ENCODE measurements at regions not wholly inside any gene's neighbourhood (a gene's known extent, or its start where the extent isn't known, plus 50 kb on each side); places are given as distances from the start of the nearest gene placed in this dataset.

DNA sequence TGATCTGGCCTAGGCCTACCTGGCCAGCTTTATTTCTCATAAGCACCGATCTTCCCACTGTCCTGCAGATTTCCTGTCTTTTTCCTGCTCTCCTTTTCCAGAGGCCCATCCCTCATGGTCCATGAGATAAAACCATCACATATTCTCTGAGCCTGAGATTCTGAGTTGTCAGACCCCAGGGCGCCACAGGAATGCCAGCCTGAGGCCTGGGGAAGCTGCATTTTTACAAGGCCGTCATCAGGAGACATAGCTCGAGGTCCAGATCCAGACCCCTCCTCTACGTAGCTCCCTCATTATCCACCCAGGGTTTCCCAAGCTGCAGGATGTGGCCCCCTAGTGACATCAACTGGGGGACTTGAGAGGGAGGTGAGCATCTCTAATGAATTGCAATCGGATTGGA is 204.3 kb downstream of the ATPSCKMT start:
- H3K9ac ChIP-seq (ENCODE audit: control insufficient read depth, extremely low read depth, insufficient read depth, low read length) = no peak overlapping the region
- H3K9me1 ChIP-seq (ENCODE audit: control insufficient read depth, extremely low read depth, insufficient read depth, low read length) = no peaks in the 10 kb centered on the region
- TF ChIP-seq, protein P1, sequence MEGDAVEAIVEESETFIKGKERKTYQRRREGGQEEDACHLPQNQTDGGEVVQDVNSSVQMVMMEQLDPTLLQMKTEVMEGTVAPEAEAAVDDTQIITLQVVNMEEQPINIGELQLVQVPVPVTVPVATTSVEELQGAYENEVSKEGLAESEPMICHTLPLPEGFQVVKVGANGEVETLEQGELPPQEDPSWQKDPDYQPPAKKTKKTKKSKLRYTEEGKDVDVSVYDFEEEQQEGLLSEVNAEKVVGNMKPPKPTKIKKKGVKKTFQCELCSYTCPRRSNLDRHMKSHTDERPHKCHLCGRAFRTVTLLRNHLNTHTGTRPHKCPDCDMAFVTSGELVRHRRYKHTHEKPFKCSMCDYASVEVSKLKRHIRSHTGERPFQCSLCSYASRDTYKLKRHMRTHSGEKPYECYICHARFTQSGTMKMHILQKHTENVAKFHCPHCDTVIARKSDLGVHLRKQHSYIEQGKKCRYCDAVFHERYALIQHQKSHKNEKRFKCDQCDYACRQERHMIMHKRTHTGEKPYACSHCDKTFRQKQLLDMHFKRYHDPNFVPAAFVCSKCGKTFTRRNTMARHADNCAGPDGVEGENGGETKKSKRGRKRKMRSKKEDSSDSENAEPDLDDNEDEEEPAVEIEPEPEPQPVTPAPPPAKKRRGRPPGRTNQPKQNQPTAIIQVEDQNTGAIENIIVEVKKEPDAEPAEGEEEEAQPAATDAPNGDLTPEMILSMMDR (optimal IDR thresholded peaks at IDR 0.05 in 1 of 3, IDR thresholded peaks at IDR 0.05 in 1 of 3, conservative IDR thresholded peaks at IDR 0.05 in 1 of 3; ENCODE audit: extremely low read depth in 1 of 3, insufficient read depth in 2 of 3, low read length in 3 of 3) = no peak
- no peak for TF ChIP-seq EZH2 (IDR thresholded peaks at IDR 0.05; ENCODE audit: low read length)
- H3K4me1 ChIP-seq (ENCODE audit: control insufficient read depth, extremely low read depth, insufficient read depth, low read length) = no peaks in the 10 kb centered on the region
- no peak overlapping the region for H3K4me3 ChIP-seq (ENCODE audit: control insufficient read depth in 2 of 3, extremely low read depth in 1 of 3, insufficient read depth in 2 of 3, low read depth in 1 of 3, low read length in 3 of 3)
- dilution Hi-C loops (cut with MboI; ENCODE audit: extremely low pct_ligation_motif_present, low sequenced_read_pairs) = no loop called here
- no peaks in the 10 kb centered on the region for H3K79me2 ChIP-seq (ENCODE audit: control insufficient read depth, insufficient read depth, low read length)
- FAIRE-seq (no peak), DNase-seq (ENCODE audit: low read depth, low spot score) (no peak)
- no peaks in the 10 kb centered on the region for H4K20me1 ChIP-seq (ENCODE audit: control insufficient read depth, extremely low read depth, insufficient read depth, low read length)
- no peak overlapping the region for H2AFZ ChIP-seq (ENCODE audit: control insufficient read depth, low read length)
- H3K27me3 ChIP-seq (ENCODE audit: control insufficient read depth, extremely low read depth, insufficient read depth, low read length) = no peaks in the 10 kb centered on the region
- no peaks in the 10 kb centered on the region for H3K9me3 ChIP-seq (ENCODE audit: control insufficient read depth, low read depth, low read length)
- no peaks in the 10 kb centered on the region for H3K36me3 ChIP-seq (ENCODE audit: control insufficient read depth in 2 of 2, extremely low read depth in 1 of 2, insufficient read depth in 2 of 2, low read length in 2 of 2)
- no peak overlapping the region for H3K4me2 ChIP-seq (ENCODE audit: control insufficient read depth, extremely low read depth, insufficient read depth, low read depth, low read length)
- H3K27ac ChIP-seq (ENCODE audit: control insufficient read depth, insufficient read depth, low read length) = no peak overlapping the region

DNA sequence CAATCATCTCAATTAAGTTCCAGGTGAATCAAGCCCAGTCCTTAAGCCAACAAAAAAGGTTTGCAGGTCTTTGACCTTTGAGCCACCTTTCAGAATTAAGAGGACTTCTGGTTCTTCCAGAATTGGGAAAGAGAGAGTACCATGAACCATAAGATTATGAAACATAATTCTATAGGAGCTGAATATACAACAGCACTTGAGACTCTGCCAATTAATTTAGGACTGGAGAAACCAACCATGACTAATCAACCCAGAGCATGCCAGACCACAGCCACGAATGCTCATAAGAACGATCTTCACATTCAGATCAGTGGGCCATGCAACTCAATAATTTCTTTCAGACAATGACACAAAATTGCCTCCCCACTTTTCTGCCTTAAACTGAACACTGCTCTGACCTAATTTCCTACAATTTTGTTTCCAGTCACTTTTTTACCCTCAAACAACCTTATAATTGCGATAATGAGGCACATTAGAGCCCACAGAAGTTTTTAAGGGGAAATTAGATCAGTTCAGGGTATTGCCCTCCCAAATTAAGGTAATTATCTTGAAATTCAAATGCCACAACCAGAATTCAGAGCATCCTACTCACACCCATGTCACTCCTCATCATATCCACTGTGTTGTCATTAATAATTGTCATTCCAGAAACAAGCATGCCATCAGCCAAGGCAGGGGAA is 213.4 kb downstream of the ATPSCKMT start:
- H3K4me1 ChIP-seq (ENCODE audit: control insufficient read depth, extremely low read depth, insufficient read depth, low read length) = no peaks in the 10 kb centered on the region
- H3K4me2 ChIP-seq (ENCODE audit: control insufficient read depth, extremely low read depth, insufficient read depth, low read depth, low read length) = no peak overlapping the region
- no peak for FAIRE-seq
- DNase-seq (ENCODE audit: low read depth, low spot score) = no peak
- H3K36me3 ChIP-seq (ENCODE audit: control insufficient read depth in 2 of 2, extremely low read depth in 1 of 2, insufficient read depth in 2 of 2, low read length in 2 of 2) = no peaks in the 10 kb centered on the region
- dilution Hi-C loops (cut with MboI; ENCODE audit: extremely low pct_ligation_motif_present, low sequenced_read_pairs) = no loop called here
- H4K20me1 ChIP-seq (ENCODE audit: control insufficient read depth, extremely low read depth, insufficient read depth, low read length) = no peaks in the 10 kb centered on the region
- no peak overlapping the region for H2AFZ ChIP-seq (ENCODE audit: control insufficient read depth, low read length)
- H3K27ac ChIP-seq (ENCODE audit: control insufficient read depth, insufficient read depth, low read length) = no peak overlapping the region
- H3K27me3 ChIP-seq (ENCODE audit: control insufficient read depth, extremely low read depth, insufficient read depth, low read length) = no peaks in the 10 kb centered on the region
- H3K9ac ChIP-seq (ENCODE audit: control insufficient read depth, extremely low read depth, insufficient read depth, low read length) = no peak overlapping the region
- H3K9me3 ChIP-seq (ENCODE audit: control insufficient read depth, low read depth, low read length) = no peaks in the 10 kb centered on the region
- TF ChIP-seq, protein P1 (optimal IDR thresholded peaks at IDR 0.05 in 1 of 3, IDR thresholded peaks at IDR 0.05 in 1 of 3, conservative IDR thresholded peaks at IDR 0.05 in 1 of 3; ENCODE audit: extremely low read depth in 1 of 3, insufficient read depth in 2 of 3, low read length in 3 of 3) = no peak
- no peak for TF ChIP-seq EZH2 (IDR thresholded peaks at IDR 0.05; ENCODE audit: low read length)
- H3K79me2 ChIP-seq (ENCODE audit: control insufficient read depth, insufficient read depth, low read length) = no peaks in the 10 kb centered on the region
- H3K4me3 ChIP-seq (ENCODE audit: control insufficient read depth in 2 of 3, extremely low read depth in 1 of 3, insufficient read depth in 2 of 3, low read depth in 1 of 3, low read length in 3 of 3) = no peak overlapping the region
- no peaks in the 10 kb centered on the region for H3K9me1 ChIP-seq (ENCODE audit: control insufficient read depth, extremely low read depth, insufficient read depth, low read length)
